ENCODE measurements at regions not wholly inside any gene's neighbourhood (a gene's known extent, or its start where the extent isn't known, plus 50 kb on each side); places are given as distances from the start of the nearest gene placed in this dataset.
"Not testable (repeated sequence)": the region's sequence is repeated elsewhere in the genome, so short reads cannot be mapped to it uniquely, and the experiment has no call there.

GRCh38 chr4:3588517-3589194 is 56.4 kb upstream of the LRPAP1 start:
- not testable (repeated sequence) for TF ChIP-seq CTCF (IDR thresholded peaks at IDR 0.05); POLR2AphosphoS5 (IDR thresholded peaks at IDR 0.05; ENCODE audit: insufficient read depth in 1 of 2, low read depth in 1 of 2)
